ENCODE measurements at regions not wholly inside any gene's neighbourhood (a gene's known extent, or its start where the extent isn't known, plus 50 kb on each side); places are given as distances from the start of the nearest gene placed in this dataset.
"Not testable (repeated sequence)": the region's sequence is repeated elsewhere in the genome, so short reads cannot be mapped to it uniquely, and the experiment has no call there.

DNA sequence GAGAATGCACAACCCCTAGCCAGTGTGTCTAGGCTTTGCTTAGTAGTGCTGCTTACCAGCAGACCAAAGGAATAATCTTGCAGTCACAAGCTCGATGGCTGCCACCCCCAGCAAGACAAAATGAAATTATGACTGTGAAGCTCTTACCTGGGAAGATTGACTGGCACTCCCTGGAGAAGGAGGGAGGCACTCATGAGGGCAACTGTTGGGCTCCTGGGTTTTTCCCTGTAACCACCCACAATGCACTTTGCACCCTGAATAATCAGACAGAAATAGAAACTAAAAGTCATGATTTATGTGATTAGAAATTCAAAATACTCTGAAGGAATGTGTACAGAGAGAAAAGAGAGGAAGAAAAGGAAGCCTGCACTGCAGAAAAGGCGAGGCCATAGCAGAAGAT, 144.3 kb upstream of the DGKB start:
- DNase-seq, result no peak

DNA sequence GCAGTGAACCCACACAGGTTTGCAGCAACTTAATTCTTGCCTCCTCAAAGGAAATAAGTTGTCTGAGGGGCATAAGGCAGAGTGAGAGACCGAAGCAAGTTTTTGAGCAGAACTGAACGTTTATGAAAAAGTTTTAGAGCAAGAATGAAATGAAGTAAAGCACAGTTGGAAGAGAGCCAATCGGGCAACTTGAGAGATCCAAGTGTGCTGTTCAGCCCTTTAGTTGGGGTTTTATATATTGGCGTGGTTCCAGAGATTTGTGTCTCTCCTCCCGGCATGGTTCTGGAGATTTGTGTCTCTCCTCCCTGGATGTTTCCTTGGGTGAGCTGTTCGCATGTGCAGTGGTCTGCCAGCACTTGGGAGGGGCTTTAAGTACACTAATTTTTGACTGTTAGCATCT, 141.4 kb upstream of the DGKB start:
- no peak for DNase-seq

DNA sequence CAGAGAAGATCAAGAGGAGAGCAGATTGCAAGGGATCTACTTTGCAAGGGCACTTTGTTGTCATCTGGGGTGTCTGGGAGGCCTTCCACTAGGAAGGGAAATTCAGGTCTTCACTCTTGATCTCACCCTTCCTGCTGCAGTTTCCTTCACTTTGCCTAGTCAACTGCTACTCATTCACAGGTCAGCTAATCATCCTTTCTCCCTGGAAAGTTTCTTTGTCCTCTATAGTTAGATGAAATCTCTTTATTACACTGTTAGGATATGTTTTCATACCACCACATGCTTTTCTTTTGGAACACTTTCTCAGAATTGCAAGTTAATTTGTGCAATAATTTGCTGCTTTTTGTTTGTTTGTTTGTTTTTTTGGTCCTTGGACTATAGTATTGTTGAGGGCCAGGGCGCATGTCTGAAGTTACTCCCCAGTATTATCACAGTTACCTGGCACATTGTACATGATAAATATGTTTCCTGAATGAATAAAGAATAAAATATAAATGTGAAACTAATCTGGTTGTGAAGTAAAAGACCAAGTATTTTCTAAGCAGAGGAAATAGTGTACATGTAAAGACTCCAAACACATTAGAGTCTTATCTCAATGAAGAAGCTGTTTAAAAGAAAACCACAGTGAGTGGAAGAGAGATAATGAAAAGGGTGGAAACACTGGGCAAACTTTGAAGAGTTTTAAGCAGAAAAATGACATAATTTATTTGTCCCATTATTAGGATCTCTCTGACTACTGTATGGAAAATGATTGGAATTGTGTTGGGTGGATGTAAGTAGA, 139.9 kb upstream of the DGKB start:
- no peak for DNase-seq

DNA sequence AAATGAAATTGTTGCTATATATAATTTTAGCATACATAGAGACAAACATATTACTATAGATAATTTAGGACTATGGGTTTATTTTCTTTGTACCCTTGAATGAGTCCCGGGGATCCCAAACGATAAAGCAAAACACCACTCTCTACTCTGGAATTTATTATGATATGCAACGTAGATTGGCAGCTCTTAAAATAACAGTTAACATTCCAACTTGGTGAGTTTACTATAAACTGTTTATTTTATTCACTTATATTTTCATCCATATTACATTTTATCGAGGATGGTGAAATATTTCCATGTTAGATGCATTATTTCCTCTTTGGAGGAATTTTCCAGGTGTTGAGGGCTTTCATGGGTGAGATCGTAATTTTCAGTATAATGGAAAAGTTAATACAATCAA, 138.7 kb upstream of the DGKB start:
- no peak for DNase-seq

DNA sequence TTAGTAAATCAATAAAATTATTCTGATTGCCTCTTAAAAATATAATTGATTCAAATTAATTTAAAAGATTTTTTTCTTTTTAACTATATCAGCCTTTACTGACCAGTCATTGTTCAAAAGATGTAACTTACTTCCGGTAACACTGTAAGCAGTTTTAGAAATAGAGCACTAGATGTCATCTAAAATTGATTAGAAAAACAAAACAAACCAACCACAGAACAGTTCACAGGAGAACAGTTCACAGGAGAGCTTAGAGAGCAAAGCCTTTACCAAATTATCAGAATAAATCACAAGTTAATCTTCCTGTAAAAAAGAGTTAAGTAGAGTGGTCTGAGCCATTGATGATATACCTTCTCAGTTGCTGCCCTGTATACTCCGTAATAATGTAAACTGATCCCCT, 133.3 kb upstream of the DGKB start:
- no peak for DNase-seq

DNA sequence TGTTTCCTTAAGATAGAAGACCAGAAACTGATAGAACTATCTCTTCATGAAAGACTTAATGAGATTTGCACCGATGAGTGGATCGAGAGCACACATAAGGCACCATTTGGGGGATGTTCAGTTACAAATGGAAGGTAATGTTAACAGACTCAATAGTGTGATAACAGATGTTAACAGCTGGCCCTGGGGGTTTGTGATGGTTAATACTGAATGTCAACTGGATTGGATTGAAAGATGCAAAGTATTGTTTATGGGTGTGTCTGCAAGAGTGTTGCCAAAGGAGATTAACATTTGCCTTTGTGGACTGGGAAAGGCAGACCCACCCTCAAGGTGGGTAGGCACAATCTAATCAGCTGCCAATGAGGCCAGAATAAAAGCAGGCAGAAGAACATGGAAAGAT, 130.5 kb upstream of the DGKB start:
- no peak for DNase-seq

DNA sequence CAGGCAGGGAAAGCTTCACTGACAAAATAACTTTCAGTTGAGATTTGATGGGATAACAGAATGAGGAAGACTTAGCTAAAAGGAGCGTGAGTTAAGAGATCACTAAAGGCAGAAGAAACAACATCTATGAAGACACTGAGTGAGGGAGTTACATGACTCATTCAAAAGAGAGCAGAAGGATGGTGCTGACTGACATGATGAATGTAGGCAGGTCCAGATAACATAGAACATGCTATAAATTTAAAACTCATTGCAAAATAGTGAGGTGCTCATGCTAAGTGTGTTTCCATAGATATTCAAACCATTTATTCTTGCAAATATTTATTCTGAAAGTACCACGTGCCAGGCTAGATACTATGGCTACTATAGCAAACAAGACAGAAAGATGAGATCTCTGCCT, 116.4 kb upstream of the DGKB start:
- no peak for DNase-seq

DNA sequence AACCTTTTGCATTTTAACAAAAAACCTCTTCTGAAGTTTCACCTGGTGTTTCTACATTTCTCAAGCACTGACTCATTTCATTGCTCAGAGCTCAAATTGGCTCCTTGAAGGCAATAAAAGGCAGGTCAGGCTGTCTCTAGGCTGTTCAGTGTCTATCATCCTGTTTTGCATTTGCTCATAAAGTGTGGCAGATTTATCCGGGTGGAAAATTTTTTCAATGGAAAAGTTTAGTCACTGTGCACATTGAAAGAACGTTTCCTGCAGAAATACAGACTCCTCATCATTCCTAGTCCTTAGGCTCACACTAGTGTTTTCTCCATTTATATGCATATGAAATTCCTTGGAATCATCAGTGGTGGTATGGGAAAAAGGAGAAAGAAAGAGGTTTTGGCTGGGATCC, 114.2 kb upstream of the DGKB start:
- DNase-seq, result no peak

DNA sequence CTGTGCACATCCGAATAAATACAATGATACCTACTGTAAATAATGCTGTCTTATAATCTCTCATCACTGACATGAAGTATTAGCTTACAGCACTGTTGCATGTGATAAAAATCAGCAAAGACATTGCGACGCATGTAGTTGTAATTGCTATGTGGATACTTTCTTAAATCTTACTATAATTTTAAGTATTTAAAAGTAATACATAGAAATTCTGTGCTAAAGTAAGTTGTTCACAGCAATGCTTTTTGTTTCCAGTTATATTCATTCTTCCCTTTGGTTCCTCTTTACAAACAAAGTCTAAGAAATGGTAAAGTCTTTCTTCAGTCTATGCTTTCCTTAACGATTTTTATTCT, 113.7 kb upstream of the DGKB start:
- DNase-seq, result no peak

DNA sequence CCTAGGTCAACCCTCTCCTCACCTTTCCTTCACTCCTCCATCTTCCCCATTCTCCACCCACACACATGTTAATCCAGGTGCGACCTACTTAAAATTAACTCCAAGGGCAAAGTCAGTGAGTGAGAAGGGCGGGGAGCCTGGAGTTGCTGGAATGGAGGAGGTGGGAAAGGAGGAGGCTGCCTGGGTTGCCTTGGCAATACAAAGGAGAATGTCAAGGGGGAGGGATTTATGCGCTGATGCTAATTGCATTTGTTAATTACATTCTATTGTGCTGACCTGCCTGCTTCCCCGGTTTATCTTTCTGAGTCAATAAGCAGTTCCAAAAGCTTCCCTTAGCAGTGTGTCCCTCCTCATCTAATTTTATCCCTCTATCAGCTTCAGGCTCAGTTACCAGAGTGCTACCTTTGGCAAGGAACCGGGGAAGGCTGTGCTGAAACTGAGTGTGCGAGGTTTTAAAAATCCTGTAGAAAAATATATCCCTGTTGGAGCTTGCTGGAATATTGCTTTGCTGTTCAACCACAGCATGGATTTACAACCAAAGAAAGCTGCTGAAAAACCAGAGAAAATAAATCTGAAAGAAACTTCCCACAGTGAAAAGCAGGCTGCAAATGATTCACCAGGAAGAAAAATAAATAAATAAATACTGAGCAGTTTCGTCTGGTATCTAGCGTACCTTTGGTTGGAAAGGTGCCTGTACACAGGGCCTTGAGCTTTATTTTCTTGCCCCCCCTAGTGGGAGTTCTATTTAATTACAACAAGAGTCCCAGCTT, 113.2 kb upstream of the DGKB start:
- peak in 1 of 6 experiments; percentile 1 for DNase-seq

DNA sequence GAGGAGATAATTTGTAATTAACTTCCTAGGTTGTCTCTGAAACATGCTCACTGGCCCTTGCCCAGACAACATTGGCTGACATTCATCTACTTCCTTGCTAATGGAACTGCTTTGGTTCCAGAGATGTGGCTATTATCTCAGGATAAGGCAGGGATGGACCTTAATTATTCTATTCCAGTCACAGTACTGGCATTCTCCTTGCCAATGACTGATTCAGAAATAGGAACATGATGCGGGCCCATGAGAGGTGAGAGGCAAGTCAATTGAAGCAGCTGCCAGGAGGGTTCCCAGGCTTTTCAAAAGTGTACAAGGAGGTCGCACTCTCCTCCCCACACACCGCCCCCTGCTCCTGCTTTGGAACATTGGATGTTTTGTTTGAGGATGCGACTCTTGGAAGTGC, 109.6 kb upstream of the DGKB start:
- no peak for DNase-seq

DNA sequence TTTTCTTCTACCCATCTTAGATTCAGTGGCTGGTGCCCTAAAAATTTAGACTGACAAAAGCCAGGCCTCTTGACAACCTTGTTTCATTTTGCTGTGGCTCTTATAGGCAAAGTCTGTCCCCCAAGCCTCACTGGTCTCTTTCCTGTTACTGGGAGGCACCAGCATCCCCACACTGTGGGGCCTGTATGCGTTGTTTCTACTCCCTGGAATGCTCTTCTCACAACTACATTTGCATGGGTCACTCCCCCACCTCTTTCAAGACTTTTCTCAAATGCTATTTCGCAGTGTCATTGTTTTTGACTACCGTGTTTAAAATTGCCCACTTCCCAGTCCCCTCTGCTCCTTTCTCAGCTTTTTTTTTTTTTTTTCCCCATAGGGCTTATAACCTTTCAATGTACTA, 108.7 kb upstream of the DGKB start:
- DNase-seq, result no peak

DNA sequence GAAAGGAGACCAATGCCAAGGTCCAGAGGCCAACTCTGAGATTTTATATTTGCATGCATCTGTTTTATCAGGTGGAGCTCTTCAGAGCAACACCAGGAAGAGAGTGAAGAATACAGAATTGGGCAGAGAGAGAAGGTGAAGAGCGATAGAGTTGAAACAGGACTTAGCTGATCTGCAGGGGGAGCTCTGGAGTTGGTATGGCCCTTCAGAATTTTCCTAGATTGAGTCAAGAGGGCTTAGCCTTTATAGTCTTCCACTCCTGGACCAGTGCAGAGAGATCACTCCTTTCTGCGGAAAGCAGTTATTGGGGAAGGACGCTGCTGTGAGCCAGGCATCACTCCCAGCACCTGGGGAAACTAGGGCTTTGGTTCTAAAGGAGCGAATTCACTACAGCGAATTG, 105.0 kb upstream of the DGKB start:
- no peak for DNase-seq

DNA sequence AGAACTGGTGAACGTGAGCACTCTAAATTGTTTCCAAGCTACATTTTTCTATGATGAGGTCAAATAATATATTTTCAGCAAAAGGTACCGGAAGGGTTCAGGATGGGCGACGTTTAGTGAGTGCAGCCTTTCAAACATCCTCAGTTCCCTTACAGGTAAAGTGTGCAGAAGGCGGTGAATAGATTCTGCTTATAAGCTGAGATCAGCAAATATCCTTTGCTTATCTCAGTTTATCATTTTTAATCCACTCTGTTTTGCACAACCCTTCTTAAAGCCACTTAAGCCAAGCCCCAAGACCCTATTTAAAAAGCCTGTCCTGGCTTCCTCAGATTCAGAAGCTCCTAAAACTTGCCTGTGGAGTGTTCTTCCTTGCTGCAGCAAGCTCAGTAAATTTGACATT, 103.1 kb upstream of the DGKB start:
- no peak for DNase-seq

DNA sequence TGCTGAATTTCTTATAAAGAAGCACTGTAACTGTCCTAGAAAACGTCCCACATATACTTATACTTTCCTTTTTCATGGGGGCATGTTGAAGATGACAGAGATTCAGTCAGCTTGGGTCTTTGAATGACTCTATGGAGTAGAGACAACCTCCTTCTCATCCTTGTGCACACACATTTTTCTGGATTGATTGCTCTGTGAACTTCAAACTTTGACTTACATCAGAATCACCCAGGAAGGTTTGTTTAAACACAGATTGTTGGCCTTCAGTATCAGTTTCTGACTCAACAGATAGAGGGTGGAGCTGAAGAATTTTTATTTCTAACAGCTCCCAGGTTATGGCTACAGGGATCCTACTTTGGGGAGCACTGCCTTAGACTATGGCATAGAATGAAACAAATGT, 97.6 kb upstream of the DGKB start:
- no peak for DNase-seq

DNA sequence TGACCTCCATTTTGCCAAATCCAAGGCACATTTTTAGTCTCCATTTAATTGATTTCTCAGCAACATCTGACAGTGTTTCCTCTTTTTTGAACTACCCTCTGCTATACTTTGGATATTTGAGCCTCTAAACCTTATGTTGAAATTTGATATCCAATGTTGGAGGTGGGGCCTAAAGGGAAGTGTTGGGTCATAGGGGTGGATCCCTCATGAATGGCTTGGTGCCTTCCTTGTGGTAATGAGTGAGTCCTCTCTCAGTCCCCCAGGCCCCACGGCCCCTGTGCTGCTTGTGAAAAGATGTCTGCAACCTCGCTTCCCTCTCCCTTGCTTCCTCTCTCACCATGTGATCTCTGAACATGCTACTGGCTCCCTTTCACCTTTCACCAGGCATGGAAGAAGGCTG, 96.8 kb upstream of the DGKB start:
- DNase-seq, result no peak

DNA sequence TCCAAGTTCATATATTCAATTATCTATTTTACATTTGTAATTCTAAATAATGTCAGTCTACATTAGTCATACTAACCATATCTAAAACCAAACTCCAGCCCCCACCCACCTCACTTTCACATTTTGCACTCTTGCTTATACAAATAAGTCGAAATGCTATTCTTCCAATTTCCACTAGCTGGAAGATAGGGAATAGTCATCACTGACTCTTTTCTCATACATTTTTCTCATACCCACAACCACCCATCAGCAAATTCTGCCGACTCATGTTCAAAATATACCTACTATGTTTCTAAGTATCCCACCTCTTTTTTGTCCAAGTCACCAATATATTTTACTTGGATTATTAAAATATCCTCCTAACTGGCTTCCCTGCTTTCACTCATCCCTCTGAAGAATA, 93.2 kb upstream of the DGKB start:
- DNase-seq, result no peak

DNA sequence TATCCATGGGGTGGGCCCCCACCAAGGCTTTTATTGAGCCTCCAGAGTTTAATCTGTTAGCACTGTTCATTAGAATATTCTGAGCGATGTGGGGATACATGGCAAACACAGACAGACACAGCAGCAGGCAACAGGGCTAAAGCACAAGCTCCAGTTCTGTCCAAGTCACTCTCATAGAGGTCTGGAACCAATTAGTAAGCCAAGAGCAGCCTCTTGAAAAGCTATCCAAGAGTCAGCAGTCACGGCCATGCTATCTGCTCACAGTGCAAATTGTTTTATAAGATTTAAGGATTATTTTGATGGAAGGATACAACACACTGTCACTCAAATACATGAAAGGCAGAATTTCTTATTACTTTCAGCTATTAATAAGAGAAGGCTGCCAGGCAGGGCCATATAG, 86.4 kb upstream of the DGKB start:
- no peak for DNase-seq

DNA sequence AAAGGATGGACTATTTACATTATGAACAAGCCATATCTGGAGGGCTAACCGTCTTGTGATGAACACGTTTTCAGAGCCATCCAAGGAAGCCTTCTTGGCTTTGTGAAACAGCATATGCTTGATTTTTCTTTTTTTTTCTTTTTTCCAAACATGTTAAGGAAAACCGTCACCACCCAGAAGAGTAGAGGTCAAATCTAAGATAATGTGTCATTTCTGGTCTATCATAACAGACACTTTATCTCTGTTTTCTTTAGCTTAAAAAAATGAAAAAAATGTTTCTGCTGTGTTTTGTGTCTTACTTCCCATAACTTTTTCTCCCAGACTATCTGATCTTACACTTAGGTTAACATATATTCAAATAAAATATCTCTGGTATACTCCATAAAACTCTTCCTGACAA, 76.1 kb upstream of the DGKB start:
- DNase-seq, result no peak

DNA sequence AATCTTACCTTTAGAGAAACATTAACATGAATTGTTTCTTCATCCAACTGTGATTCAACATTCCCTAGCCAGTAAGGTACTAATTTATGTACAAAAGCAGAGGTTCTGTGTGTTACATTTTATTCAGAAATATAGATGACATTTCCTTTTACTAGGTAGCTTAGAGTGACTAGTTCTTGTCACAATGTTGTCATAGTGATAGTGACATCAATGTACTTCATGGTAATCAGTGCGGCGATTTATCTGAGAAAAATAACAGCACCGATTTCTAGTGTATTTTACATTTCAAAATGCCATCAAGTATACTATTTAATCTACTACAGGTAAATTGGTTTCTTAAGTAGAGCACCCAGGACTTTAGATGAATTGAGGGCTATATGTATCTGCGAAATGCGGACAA, 72.1 kb upstream of the DGKB start:
- no peak for DNase-seq

DNA sequence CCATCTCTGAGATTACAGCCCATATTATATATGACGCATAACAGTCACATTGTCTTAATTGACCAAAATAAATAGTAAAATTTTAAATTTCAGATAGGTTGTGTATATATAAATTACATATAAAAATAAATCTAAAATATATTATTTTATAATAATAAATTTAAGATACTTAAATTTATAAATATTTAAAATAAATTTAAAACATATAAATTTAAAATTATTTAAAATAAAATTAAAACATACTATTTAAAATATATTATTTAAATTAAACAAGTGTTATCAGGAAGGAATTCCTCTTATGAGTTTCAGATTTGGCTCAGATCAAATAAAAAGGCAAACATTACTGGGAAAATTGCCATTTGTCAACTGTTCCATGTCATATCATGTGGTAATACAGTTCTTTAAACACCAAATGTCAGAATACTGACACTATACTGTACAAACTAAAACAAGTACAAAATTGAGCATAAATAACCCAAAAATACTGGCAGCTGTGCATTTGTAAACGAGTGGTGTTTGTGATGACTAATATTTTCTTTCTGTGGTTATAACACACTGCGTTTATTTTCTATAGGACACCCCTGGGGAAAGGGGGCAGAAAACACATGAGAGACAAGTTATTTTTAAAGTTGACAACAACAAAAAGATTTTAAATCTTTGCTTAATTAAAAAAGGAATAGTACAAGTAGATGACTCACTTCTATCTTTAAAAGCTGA, 71.3 kb upstream of the DGKB start:
- DNase-seq, result no peak

DNA sequence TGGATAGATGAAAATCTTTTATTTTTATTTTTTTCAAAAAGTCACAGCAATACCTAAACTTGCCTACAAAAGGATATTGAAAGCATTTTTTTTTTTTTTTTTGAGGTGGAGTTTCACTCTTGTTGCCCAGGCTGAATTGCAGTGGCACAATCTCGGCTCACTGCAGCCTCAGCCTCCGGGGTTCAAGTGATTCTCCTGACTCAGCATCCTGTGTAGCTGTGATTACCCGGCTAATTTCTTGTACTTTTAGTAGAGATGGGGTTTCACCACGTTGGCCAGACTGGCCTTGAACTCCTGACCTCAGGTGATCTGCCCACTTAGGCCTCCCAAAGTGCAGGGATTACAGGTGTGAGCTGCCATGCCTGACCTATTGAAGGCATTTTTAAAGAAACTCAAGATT, 69.1 kb upstream of the DGKB start:
- not testable (repeated sequence) for DNase-seq

DNA sequence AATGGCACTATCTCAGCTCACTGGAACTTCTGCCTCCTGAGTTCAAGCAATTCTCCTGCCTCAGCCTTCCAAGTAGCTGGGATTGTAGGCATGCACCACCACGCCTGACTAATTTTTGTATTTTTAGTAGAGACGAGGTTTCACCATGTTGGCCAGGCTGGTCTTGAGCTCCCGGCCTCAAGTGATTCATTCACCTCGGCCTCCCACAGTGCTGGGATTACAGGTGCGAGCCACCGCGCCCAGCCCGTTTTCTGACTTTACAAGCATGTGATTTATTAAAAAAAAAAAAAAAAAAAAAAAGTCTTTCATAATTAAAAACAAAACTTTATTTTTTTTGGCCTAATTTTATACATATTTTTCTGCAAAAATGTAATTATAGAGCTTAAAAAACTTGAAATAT, 64.8 kb upstream of the DGKB start:
- not testable (repeated sequence) for DNase-seq

DNA sequence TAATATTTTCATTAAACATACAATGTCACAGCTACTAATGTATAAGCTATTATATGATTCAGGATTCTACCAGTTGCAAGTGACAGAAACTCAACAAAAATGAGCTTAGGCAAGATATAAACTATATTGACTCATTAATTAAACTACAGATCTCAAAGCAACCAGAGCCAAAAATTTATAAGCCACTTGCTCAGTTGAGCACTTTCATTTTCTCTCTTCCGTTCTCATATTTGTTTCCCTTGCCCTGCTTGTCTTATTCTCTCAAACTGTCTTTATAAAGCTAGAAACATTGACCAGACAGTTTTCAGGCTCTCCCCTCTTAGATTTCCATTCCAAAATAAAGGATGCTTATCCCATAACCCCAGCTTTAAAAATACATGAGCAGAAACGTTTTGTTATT, 60.2 kb upstream of the DGKB start:
- no peak for DNase-seq
